Immature natural killer cell (primary cell): ENCODE measurements at regions not wholly inside any gene's neighbourhood (a gene's known extent, or its start where the extent isn't known, plus 50 kb on each side); places are given as distances from the start of the nearest gene placed in this dataset.
"Not testable (repeated sequence)": the region's sequence is repeated elsewhere in the genome, so short reads cannot be mapped to it uniquely, and the experiment has no call there.

ENCODE experiments used
- DNase-seq, 3 donors: peaks; one replicate each; pipeline ENCODE4 v3.0.0; 2022; ENCODE audit warnings: mixed read lengths in 1 of 3
- H3K27ac Mint-ChIP-seq, 6 donors: one replicate each; pipeline ENCODE4 v1.8.0; 2020; ENCODE audit warnings: mixed read lengths in 6 of 6, mild to moderate bottlenecking in 5 of 6, inconsistent platforms in 4 of 6, moderate library complexity in 3 of 6
- H3K27me3 Mint-ChIP-seq, 3 donors: one replicate each; pipeline ENCODE4 v1.8.0; 2020 to 2021; ENCODE audit warnings: low read depth in 3 of 3, mild to moderate bottlenecking in 3 of 3, mixed read lengths in 3 of 3, moderate library complexity in 3 of 3, inconsistent platforms in 1 of 3
- H3K36me3 Mint-ChIP-seq, 3 donors: one replicate each; pipeline ENCODE4 v1.8.0; 2020; ENCODE audit warnings: mixed read lengths in 3 of 3, inconsistent platforms in 2 of 3, mild to moderate bottlenecking in 2 of 3
- H3K4me1 Mint-ChIP-seq, 2 donors: one replicate each; pipeline ENCODE4 v1.8.0; 2020; ENCODE audit warnings: inconsistent platforms in 2 of 2, mild to moderate bottlenecking in 2 of 2, mixed read lengths in 2 of 2, moderate library complexity in 1 of 2
- H3K4me3 Mint-ChIP-seq, 5 donors: one replicate each; pipeline ENCODE4 v1.8.0; 2020; ENCODE audit warnings: mild to moderate bottlenecking in 5 of 5, mixed read lengths in 5 of 5, inconsistent platforms in 3 of 5, moderate library complexity in 3 of 5
- H3K9me3 Mint-ChIP-seq, 6 donors: one replicate each; pipeline ENCODE4 v1.8.0; 2020; ENCODE audit warnings: mild to moderate bottlenecking in 6 of 6, mixed read lengths in 6 of 6, inconsistent platforms in 4 of 6, moderate library complexity in 3 of 6

DNA sequence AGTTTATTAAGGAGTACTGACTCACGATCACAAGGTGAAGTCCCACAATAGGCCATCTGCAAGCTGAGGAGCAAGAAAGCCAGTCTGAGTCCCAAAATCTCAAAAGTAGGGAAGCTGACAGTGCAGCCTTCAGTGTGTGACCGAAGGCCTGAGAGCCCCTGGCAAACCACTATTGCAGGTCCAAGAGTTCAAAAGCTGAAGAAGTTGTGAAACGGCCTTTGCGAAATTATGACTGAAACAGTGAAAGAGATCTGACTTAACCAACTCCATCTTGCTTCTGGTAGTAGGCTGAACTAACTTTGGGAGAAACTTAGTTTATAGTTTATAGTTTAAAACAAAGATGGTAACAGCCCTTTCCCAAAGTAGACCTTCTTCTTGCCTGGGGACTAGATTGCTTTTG lies 471.6 kb downstream of the FRK start:
- not testable (repeated sequence) for DNase-seq, H3K4me3 Mint-ChIP-seq, H3K27me3 Mint-ChIP-seq, H3K36me3 Mint-ChIP-seq, H3K4me1 Mint-ChIP-seq, H3K27ac Mint-ChIP-seq
- peaks cover 13 to 45% (median 19%) of the 10 kb centered on the region in 6 donors for H3K9me3 Mint-ChIP-seq

GRCh38 chr6:115583290-115583689 lies 477.4 kb downstream of the FRK start:
- H3K9me3 Mint-ChIP-seq: peaks cover 6 to 28% (median 21%) of the 10 kb centered on the region in 6 donors
- H3K4me3 Mint-ChIP-seq: no peak overlapping the region
- no peak overlapping the region for H3K27ac Mint-ChIP-seq
- H3K27me3 Mint-ChIP-seq: no peaks in the 10 kb centered on the region
- H3K36me3 Mint-ChIP-seq: no peaks in the 10 kb centered on the region
- no peaks in the 10 kb centered on the region for H3K4me1 Mint-ChIP-seq
- no peak for DNase-seq

DNA sequence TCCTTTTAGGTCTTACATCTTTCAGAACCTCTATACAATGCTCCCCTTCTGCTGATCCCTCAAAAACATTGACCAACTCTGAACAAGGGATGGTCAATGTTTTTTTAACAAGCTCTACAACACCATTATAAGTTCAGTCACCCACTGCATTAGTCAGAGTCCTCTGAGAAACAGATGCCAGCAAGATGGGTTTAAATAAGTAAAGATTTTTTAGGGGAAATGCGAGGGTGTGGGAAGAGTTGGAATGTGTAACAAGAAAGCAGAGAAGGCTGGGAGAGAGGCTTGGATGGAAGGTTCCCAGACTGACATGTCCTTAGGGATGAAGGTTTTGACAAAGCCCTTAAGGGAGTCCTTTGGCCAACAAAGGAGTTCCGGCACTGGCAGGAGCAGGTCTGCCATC lies 478.3 kb downstream of the FRK start:
- Mint-ChIP-seq H3K27ac (no peak overlapping the region), H3K27me3 (no peaks in the 10 kb centered on the region), H3K36me3 (no peaks in the 10 kb centered on the region), H3K9me3 (peaks cover 6 to 33% (median 20%) of the 10 kb centered on the region in 6 donors), H3K4me3 (no peak overlapping the region), H3K4me1 (no peaks in the 10 kb centered on the region)
- DNase-seq: no peak

DNA sequence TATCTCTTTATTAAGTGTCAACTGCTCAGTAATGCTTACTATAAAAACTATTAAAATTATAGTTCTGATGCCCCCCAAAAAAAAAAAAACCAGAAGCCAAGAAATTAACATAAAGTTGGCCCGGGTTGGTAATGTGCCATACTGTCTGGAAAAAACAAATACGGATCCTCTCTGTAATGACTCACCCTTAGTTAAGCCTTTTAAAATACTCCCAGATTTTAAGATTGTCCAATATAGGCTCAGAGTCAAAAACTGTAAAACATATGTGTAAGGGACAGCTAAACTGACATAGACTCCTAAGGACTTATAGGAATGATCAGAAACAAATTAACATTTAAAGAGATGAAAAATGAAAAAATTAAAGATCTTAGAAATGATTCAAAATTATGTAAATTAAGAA lies 481.1 kb downstream of the FRK start:
- H3K27ac Mint-ChIP-seq, H3K4me3 Mint-ChIP-seq, H3K27me3 Mint-ChIP-seq, H3K4me1 Mint-ChIP-seq, DNase-seq, H3K36me3 Mint-ChIP-seq: not testable (repeated sequence)
- peaks cover 0 to 28% (median 13%) of the 10 kb centered on the region in 6 donors for H3K9me3 Mint-ChIP-seq

GRCh38 chr6:115577270-115577669 lies 483.4 kb downstream of the FRK start:
- Mint-ChIP-seq H3K9me3 (peaks cover 0 to 27% (median 9%) of the 10 kb centered on the region in 6 donors), H3K36me3 (no peaks in the 10 kb centered on the region), H3K27ac (no peak overlapping the region), H3K27me3 (no peaks in the 10 kb centered on the region), H3K4me3 (no peak overlapping the region), H3K4me1 (no peaks in the 10 kb centered on the region)
- no peak for DNase-seq

DNA sequence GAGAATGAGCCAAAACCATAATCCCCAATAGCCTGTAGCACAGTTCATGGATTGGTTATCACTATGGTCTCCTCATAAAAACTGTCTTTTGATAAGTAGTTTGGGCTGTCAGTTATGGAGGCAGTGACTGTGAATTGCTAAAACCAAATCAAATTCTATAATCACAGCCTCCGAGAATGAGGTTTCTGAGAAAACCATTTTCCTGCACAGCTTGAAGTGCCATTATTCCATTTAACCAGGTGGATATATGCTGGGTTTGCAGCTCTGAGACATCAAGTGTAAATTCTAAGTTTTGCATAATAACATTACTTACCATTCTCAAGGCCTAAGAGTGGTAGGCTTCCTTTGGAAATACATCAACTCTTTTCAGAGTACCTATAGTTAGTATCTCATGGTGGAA lies 485.4 kb downstream of the FRK start:
- H3K27ac Mint-ChIP-seq: no peak overlapping the region
- H3K36me3 Mint-ChIP-seq: no peaks in the 10 kb centered on the region
- no peaks in the 10 kb centered on the region for H3K4me1 Mint-ChIP-seq
- peaks cover 0 to 39% (median 9%) of the 10 kb centered on the region in 6 donors for H3K9me3 Mint-ChIP-seq
- no peak for DNase-seq
- H3K4me3 Mint-ChIP-seq: no peak overlapping the region
- H3K27me3 Mint-ChIP-seq: peaks cover 0 to 2% (median 0%) of the 10 kb centered on the region in 3 donors

- Mint-ChIP-seq H3K27me3 (peaks cover 0 to 2% (median 0%) of the 10 kb centered on the region in 3 donors), H3K4me1 (no peaks in the 10 kb centered on the region), H3K4me3 (no peak overlapping the region), H3K36me3 (no peaks in the 10 kb centered on the region), H3K27ac (no peak overlapping the region), H3K9me3 (peaks cover 4 to 51% (median 9%) of the 10 kb centered on the region in 6 donors)
- DNase-seq: no peak
Measured at GRCh38 chr6:115573861-115574260, 486.8 kb downstream of the FRK start.

DNA sequence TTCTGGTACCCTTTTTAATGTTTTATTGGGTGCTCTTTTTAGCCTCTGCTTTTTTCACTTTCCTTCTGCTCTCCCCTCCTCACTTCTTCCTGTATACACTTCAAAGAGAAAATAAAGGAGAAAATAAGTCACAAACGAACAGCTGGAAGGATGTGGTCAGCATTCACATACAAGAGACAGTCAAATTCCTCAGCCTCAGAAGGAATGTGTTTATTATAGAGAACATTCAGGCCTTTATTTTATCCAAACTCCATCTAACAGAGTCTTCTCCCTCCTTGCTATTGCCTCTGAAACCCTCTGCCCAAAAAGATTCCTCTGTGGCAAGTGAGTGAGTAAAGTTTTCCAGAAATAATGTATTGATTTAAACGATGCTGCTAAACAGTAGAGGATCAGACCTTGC lies 490.4 kb downstream of the FRK start:
- Mint-ChIP-seq H3K9me3 (peaks cover 2 to 52% (median 15%) of the 10 kb centered on the region in 6 donors), H3K4me3 (no peak overlapping the region), H3K36me3 (no peaks in the 10 kb centered on the region), H3K27ac (no peak overlapping the region), H3K4me1 (no peaks in the 10 kb centered on the region), H3K27me3 (peaks cover 0 to 2% (median 0%) of the 10 kb centered on the region in 3 donors)
- DNase-seq: no peak

DNA sequence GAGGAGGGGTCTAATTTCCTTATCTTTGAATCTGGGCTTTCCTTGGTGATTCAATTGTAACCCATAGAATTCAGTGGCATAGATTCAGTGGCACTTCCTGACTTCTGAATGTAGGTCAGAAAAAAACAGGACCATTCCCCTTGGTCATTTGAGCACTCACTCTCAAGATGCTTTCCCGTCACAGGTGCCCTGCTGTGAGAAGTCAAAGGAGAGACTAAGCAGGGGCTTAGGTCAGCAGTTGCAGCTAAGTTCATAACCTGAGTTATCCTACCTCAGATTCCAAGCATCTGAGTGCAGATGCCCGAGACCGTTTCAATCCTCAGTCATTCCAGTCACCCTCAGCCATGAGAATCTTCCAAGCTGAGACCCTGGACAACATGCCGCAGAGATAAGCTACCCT lies 506.6 kb downstream of the FRK start:
- H3K36me3 Mint-ChIP-seq: peaks cover 0 to 3% (median 0%) of the 10 kb centered on the region in 3 donors

DNA sequence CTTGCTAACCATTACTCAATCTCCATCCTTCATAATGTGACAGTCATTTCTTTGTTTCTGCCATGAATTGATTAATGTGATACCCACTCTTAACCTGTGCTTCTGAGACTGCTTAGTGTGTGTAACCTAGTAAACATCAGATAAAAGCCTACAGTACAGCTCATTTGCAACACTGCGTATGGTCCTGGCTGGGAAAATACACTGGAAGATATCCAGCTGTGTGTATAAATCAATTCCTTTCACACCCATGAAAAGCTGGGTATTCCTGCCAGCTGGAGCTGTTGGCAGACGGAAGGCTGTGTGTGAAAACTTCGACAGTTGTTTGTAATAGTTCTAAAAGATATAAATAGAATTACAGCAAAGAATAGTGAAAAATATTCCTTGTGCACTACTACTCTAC lies 509.2 kb downstream of the FRK start:
- DNase-seq: no peak
- Mint-ChIP-seq H3K27me3 (no peaks in the 10 kb centered on the region), H3K9me3 (peaks cover 0 to 40% (median 12%) of the 10 kb centered on the region in 6 donors), H3K4me3 (no peak overlapping the region), H3K4me1 (no peaks in the 10 kb centered on the region), H3K36me3 (no peaks in the 10 kb centered on the region), H3K27ac (no peak overlapping the region)

More for the DNA sequence above, 506.6 kb downstream of the FRK start:
- Mint-ChIP-seq H3K9me3 (peaks cover 0 to 27% (median 7%) of the 10 kb centered on the region in 6 donors), H3K27ac (no peak overlapping the region), H3K4me3 (no peak overlapping the region), H3K27me3 (no peaks in the 10 kb centered on the region), H3K4me1 (no peaks in the 10 kb centered on the region)
- no peak for DNase-seq

DNA sequence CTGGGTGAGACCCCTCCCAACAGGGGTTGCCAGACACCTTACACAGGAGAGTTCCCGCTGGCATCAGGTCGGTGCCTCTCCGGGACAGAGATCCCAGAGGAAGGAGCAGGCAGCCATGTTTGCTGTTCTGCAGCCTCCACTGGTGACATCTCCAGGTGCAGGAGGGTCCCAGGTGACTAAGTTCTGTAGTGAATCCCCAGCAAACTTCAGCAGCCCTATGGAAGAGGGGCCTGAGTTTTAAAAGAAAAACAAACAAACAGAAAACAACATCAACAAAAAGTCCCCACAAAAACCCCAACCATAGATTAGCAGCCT lies 515.1 kb downstream of the FRK start:
- no peak for DNase-seq
- Mint-ChIP-seq H3K27ac (no peak overlapping the region), H3K27me3 (peaks cover 0 to 3% (median 2%) of the 10 kb centered on the region in 3 donors), H3K9me3 (peaks cover 3 to 51% (median 29%) of the 10 kb centered on the region in 6 donors), H3K36me3 (peaks cover 0 to 3% (median 0%) of the 10 kb centered on the region in 3 donors), H3K4me1 (no peaks in the 10 kb centered on the region), H3K4me3 (no peak overlapping the region)

DNA sequence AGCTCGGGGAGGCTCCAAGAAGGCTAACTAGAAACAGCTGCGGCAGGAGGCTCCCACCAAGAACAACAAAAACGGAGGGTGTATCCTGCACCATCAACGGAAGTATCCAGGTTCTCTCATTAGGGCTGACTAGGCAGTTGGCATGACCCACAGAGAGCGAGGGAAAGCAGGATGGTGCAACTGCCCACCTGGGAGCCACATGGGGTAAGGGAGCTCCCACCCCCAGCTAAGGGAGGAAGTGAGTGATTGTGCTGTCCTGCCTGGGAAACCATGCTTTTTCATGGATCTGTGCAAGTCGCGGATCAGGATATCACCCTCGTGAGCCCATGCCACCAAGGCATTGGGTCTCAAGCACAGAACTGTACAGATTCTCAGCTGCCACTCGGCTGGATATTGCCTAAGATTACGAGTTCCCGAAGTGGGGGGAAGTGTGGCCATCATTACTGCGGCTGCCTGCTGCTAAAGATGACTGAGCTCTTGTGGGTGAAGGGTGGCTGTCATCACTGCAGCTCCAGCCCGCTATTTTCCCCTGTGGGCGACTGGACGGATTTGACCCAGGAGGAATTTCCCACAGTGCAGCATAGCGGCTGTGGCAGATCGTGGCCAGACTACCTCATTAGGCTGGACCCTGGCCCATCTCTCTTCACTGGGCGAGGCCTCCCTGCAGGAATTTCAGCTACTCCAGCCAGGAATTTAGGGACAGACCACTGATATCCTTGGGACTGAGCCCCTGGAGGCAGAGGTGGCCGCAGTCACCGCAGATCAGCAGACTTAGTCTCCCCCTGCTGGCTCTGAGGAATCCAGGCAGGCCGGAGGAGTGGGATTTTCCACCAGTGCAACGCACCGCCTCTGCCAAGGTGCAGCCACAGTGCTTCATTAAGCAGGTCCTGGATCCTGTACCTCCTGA lies 515.7 kb downstream of the FRK start:
- Mint-ChIP-seq H3K36me3 (peaks cover 0 to 3% (median 0%) of the 10 kb centered on the region in 3 donors), H3K27ac (no peak overlapping the region), H3K9me3 (peaks cover 7 to 51% (median 30%) of the 10 kb centered on the region in 6 donors), H3K4me1 (no peaks in the 10 kb centered on the region), H3K4me3 (no peak overlapping the region), H3K27me3 (peaks cover 0 to 3% (median 2%) of the 10 kb centered on the region in 3 donors)
- DNase-seq: no peak

DNA sequence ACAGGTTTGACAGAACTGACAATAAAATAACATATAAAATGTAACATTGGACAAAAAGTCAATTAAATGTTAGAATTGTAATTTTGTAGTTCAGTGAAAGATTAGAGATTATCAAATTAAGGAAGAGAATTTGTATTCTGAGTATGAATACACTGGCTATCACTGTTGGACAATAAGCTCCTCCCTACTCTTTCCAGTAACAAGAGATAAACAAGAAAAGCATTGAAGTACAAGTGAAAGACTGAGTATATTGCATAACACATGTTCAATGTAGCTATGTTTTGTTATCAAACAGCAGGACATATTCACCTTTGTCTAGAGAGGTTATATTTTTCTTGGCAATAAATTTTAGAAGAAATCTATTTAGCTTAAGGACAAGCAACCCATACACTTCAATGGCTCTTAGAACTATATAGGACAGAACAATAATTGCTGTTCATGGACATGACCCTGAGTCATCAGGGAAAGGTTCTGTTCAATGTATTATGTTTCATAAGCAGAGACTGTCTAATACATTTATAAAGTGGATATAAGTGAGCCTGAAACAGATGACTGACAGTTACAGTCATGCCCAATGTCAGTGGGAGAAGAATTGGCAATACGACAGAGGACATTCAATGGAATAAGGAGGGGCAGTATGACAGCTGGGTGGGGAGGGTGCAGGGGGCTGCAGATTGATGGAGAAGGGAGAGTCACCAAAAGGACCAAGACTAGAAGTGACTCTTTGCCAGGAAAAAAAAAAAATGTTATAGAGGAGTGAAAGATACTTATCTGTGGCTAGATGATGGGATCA lies 520.4 kb downstream of the FRK start:
- Mint-ChIP-seq H3K27ac (no peak overlapping the region), H3K36me3 (peaks cover 0 to 3% (median 3%) of the 10 kb centered on the region in 3 donors)
- no peak for DNase-seq

GRCh38 chr6:115539531-115539930 lies 521.2 kb downstream of the FRK start:
- Mint-ChIP-seq H3K27me3 (peaks cover 0 to 3% (median 0%) of the 10 kb centered on the region in 3 donors), H3K27ac (no peak overlapping the region), H3K9me3 (peaks cover 9 to 49% (median 22%) of the 10 kb centered on the region in 6 donors), H3K36me3 (peaks cover 0 to 3% (median 3%) of the 10 kb centered on the region in 3 donors), H3K4me1 (no peaks in the 10 kb centered on the region), H3K4me3 (no peak overlapping the region)
- DNase-seq: no peak

More for the DNA sequence above, 520.4 kb downstream of the FRK start:
- no peak overlapping the region for H3K4me3 Mint-ChIP-seq
- peaks cover 0 to 4% (median 0%) of the 10 kb centered on the region in 3 donors for H3K27me3 Mint-ChIP-seq
- H3K9me3 Mint-ChIP-seq: peaks cover 9 to 42% (median 23%) of the 10 kb centered on the region in 6 donors
- H3K4me1 Mint-ChIP-seq: no peaks in the 10 kb centered on the region
